ENCODE measurements at regions not wholly inside any gene's neighbourhood (a gene's known extent, or its start where the extent isn't known, plus 50 kb on each side); places are given as distances from the start of the nearest gene placed in this dataset.

DNA sequence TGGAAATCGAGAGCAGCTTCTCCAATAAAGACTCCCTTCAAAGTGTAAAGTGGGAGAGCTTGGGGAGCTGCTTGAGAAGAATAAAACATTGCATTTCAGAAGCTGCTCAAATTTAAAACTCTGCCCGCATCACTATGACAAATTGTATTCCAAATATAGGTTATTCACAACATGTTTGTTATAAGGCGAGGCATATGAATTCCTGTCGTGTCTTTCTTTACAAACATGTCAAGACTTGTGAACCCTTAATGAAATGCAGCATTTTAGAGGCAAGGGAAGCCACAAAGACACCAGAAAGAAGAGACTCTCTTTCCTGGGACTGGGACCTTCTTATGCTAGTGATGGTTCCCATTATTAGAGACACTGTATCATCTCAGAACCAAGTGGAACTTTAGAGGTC lies 311.2 kb downstream of the DHX15 start:
- ATAC-seq = no peak

DNA sequence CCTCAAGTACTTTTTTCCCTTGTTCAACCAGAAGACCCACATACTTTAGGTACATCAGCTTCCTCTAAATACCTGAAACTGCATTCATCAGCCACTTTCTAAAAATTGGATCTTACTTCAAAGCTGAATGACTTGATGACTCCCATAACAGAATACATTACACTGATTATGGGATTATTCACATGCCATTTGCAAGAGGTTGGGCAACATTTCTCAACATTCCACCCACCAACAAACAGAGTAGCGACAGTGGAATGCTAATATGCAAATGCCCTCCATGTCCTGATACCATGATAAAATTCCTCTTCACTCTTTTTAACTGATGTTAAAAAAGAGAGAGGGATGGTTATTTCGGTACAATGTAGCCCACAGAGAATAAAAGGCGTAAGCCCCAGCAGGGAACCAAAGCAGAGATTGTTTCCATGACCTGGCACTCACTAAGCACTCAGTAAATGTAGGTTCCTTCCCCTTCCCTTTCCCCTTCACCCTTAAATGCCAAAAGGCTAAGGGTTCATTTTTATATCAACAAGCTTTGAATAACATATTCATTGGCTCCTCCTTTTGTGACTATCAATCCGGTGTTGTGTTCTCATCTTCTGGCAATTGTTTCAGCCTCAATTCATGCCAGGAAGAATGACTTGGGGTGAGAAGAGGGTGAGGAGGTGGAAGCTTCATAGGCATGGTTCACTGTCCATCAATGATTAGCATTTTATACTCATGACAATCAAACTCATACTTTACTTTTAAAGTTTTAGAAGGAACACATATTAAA lies 317.2 kb downstream of the DHX15 start:
- no peaks in the 10 kb centered on the region for H3K9me3 ChIP-seq
- DNase-seq = no peak
- intact Hi-C loops (cut with DNase I, micrococcal nuclease) = no loop called here
- no peak overlapping the region for H3K4me3 ChIP-seq
- no peak for ATAC-seq
- H3K4me1 ChIP-seq (ENCODE audit: low read depth) = no peaks in the 10 kb centered on the region
- no peaks in the 10 kb centered on the region for H3K36me3 ChIP-seq (ENCODE audit: low read depth)
- TF ChIP-seq, protein P1, sequence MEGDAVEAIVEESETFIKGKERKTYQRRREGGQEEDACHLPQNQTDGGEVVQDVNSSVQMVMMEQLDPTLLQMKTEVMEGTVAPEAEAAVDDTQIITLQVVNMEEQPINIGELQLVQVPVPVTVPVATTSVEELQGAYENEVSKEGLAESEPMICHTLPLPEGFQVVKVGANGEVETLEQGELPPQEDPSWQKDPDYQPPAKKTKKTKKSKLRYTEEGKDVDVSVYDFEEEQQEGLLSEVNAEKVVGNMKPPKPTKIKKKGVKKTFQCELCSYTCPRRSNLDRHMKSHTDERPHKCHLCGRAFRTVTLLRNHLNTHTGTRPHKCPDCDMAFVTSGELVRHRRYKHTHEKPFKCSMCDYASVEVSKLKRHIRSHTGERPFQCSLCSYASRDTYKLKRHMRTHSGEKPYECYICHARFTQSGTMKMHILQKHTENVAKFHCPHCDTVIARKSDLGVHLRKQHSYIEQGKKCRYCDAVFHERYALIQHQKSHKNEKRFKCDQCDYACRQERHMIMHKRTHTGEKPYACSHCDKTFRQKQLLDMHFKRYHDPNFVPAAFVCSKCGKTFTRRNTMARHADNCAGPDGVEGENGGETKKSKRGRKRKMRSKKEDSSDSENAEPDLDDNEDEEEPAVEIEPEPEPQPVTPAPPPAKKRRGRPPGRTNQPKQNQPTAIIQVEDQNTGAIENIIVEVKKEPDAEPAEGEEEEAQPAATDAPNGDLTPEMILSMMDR (IDR thresholded peaks at IDR 0.05) = no peak

More for the DNA sequence above, 311.2 kb downstream of the DHX15 start:
- TF ChIP-seq, protein P1 (IDR thresholded peaks at IDR 0.05) = no peak
- Histone ChIP-seq H3K36me3 (ENCODE audit: low read depth) (no peaks in the 10 kb centered on the region), H3K4me1 (ENCODE audit: low read depth) (no peaks in the 10 kb centered on the region), H3K9me3 (no peaks in the 10 kb centered on the region), H3K4me3 (no peak overlapping the region)
- intact Hi-C loops (cut with DNase I, micrococcal nuclease) = no loop called here
- DNase-seq = no peak

DNA sequence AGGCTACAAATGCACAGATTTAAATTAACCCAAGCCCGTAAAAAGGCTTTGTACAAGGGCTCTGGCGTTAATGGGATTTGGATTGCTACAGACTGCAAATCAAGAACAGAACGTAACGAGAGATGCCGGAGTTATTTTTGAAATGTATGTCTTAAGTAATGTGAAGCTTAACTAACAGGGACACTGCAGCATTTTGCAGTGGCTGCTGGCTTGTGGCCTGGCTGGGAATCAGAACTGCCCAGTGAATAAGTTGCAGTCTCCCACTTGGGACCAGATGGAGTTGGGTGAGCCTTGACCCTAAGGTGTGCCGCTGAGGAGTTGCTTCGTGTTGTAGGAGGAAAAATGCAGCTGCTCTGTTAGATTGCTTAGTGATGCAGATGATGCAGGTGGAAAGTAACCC lies 318.4 kb downstream of the DHX15 start:
- intact Hi-C loops (cut with DNase I, micrococcal nuclease) = no loop called here
- no peak overlapping the region for H3K4me3 ChIP-seq
- no peaks in the 10 kb centered on the region for H3K4me1 ChIP-seq (ENCODE audit: low read depth)
- no peak for DNase-seq
- no peaks in the 10 kb centered on the region for H3K9me3 ChIP-seq
- TF ChIP-seq, protein P1 (IDR thresholded peaks at IDR 0.05) = no peak
- ATAC-seq = no peak
- H3K36me3 ChIP-seq (ENCODE audit: low read depth) = no peaks in the 10 kb centered on the region

DNA sequence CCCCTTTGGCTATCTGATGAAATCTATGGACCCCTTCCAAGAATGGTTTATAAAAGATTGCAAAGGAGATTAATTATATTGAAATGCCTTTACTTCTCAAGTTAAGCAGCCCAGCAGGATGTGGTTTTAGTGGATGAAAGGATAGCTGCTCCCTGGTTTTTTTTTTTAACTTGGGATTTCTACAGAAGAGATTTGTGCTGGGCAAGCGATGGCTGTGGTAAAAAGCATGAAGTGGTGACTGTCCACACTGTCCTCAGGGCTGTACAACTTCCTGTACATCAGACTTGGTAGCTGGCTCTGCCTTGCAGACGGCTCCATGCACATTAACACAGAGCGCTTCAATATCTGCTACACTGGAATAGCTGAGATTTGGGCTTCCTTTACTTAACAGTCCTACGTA lies 321.7 kb downstream of the DHX15 start:
- H3K9me3 ChIP-seq = no peaks in the 10 kb centered on the region
- intact Hi-C loops (cut with DNase I, micrococcal nuclease) = no loop called here
- DNase-seq (no peak), ATAC-seq (no peak)
- H3K4me1 ChIP-seq (ENCODE audit: low read depth) = no peaks in the 10 kb centered on the region
- no peaks in the 10 kb centered on the region for H3K36me3 ChIP-seq (ENCODE audit: low read depth)
- TF ChIP-seq, protein P1 (IDR thresholded peaks at IDR 0.05) = no peak
- H3K4me3 ChIP-seq = no peak overlapping the region

DNA sequence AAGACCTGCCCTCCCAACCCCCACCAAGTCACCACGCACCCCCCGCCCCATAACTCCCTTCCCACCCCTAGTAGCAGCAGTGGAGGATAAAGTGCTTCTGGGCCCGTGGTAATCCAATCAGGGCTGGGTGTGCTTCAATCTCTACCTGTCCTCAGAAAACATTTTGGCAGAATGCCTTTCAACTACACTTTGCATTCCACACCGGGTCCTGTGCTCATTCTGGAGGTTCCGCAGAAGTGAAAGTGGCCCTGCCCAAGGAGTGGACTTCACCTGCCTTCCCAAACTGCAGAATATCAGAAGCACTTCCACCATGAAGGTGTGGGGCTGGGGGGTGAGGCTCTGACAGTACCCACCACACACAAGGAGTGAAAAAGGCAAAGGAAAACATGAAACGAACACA lies 322.3 kb downstream of the DHX15 start:
- Histone ChIP-seq H3K36me3 (ENCODE audit: low read depth) (no peaks in the 10 kb centered on the region), H3K4me3 (no peak overlapping the region), H3K4me1 (ENCODE audit: low read depth) (no peaks in the 10 kb centered on the region), H3K9me3 (no peaks in the 10 kb centered on the region)
- no peak for DNase-seq
- intact Hi-C loops (cut with DNase I, micrococcal nuclease) = no loop called here
- TF ChIP-seq, protein P1 (IDR thresholded peaks at IDR 0.05) = no peak
- ATAC-seq = no peak
